K562 (cell line): ENCODE measurements at regions not wholly inside any gene's neighbourhood (a gene's known extent, or its start where the extent isn't known, plus 50 kb on each side); places are given as distances from the start of the nearest gene placed in this dataset.

Source experiments
- ATF7 ChIP-seq: fragments of 450-650 bp; IDR thresholded peaks from 2 replicates; pipeline ENCODE4 v1.7.1; 2014; ENCODE audit warnings: mild to moderate bottlenecking, moderate library complexity
- CEBPB ChIP-seq: fragments of 450-650 bp; IDR thresholded peaks from 2 replicates; pipeline ENCODE4 v1.6.1; 2016; ENCODE audit warnings: missing genetic modification characterization, missing compliant biosample characterization
- ETV5 ChIP-seq: sonication (generic); formaldehyde crosslinking; IDR thresholded peaks from 2 replicates; pipeline ENCODE4 v1.4.0; 2020; ENCODE audit warnings: low read depth, mild to moderate bottlenecking, missing genetic modification reagents
- FIP1L1 ChIP-seq: fragments of 200-400 bp; formaldehyde crosslinking; IDR thresholded peaks from 2 replicates; pipeline ENCODE4 v1.6.1; 2018; ENCODE audit warnings: mild to moderate bottlenecking, low read depth, low read length; ENCODE audit not compliant: poor library complexity, severe bottlenecking
- GTF3C2 ChIP-seq: IDR thresholded peaks from 3 replicates; pipeline ENCODE4 v1.6.1; 2011; ENCODE audit warnings: borderline replicate concordance, mild to moderate bottlenecking, moderate library complexity; ENCODE audit not compliant: insufficient read length; ENCODE audit errors: extremely low read depth
- HLTF ChIP-seq: fragments of 450-650 bp; IDR thresholded peaks from 2 replicates; pipeline ENCODE4 v1.6.1; 2016
- RBM39 ChIP-seq: fragments of 200-400 bp; formaldehyde crosslinking; optimal IDR thresholded peaks from 2 replicates; pipeline ENCODE3; 2018; ENCODE audit warnings: low read depth, low read length
- RFX5 ChIP-seq: IDR thresholded peaks from 2 replicates; pipeline ENCODE4 v1.6.1; 2011; ENCODE audit warnings: low read depth, mild to moderate bottlenecking, improper control_type of control experiment, low read length
- TCF3 ChIP-seq: sonication (generic); formaldehyde crosslinking; IDR thresholded peaks from 2 replicates; pipeline ENCODE4 v1.4.0; 2020; ENCODE audit warnings: mild to moderate bottlenecking, missing genetic modification reagents
- THAP7 ChIP-seq: fragments of 250-450 bp; sonication (Bioruptor Pico); IDR thresholded peaks from 2 replicates; pipeline ENCODE4 v1.5.0; 2021
- ZC3H11A ChIP-seq: IDR thresholded peaks from 2 replicates; pipeline ENCODE4 v1.6.1; 2012; ENCODE audit warnings: low read depth, low read length, improper control_type of control experiment
- ZNF668 ChIP-seq: fragments of 250-450 bp; sonication (Bioruptor Pico); IDR thresholded peaks from 2 replicates; pipeline ENCODE4 v1.8.0; 2022; ENCODE audit warnings: mild to moderate bottlenecking, inconsistent platforms
- ZZZ3 ChIP-seq: fragments of 450-650 bp; IDR thresholded peaks from 2 replicates; pipeline ENCODE4 v1.6.1; 2016; ENCODE audit warnings: antibody characterized with exemption, mild to moderate bottlenecking, moderate library complexity
- TF ChIP-seq, protein P1 (sequence below): fragments of 450-650 bp; IDR thresholded peaks from 2 replicates; pipeline ENCODE4 v1.6.1; 2016; ENCODE audit warnings: low read depth
- TF ChIP-seq, protein P2 (sequence below): fragments of 450-650 bp; IDR thresholded peaks from 2 replicates; pipeline ENCODE4 v1.6.1; 2016; ENCODE audit warnings: antibody characterized with exemption

- TF ChIP-seq, protein P1, sequence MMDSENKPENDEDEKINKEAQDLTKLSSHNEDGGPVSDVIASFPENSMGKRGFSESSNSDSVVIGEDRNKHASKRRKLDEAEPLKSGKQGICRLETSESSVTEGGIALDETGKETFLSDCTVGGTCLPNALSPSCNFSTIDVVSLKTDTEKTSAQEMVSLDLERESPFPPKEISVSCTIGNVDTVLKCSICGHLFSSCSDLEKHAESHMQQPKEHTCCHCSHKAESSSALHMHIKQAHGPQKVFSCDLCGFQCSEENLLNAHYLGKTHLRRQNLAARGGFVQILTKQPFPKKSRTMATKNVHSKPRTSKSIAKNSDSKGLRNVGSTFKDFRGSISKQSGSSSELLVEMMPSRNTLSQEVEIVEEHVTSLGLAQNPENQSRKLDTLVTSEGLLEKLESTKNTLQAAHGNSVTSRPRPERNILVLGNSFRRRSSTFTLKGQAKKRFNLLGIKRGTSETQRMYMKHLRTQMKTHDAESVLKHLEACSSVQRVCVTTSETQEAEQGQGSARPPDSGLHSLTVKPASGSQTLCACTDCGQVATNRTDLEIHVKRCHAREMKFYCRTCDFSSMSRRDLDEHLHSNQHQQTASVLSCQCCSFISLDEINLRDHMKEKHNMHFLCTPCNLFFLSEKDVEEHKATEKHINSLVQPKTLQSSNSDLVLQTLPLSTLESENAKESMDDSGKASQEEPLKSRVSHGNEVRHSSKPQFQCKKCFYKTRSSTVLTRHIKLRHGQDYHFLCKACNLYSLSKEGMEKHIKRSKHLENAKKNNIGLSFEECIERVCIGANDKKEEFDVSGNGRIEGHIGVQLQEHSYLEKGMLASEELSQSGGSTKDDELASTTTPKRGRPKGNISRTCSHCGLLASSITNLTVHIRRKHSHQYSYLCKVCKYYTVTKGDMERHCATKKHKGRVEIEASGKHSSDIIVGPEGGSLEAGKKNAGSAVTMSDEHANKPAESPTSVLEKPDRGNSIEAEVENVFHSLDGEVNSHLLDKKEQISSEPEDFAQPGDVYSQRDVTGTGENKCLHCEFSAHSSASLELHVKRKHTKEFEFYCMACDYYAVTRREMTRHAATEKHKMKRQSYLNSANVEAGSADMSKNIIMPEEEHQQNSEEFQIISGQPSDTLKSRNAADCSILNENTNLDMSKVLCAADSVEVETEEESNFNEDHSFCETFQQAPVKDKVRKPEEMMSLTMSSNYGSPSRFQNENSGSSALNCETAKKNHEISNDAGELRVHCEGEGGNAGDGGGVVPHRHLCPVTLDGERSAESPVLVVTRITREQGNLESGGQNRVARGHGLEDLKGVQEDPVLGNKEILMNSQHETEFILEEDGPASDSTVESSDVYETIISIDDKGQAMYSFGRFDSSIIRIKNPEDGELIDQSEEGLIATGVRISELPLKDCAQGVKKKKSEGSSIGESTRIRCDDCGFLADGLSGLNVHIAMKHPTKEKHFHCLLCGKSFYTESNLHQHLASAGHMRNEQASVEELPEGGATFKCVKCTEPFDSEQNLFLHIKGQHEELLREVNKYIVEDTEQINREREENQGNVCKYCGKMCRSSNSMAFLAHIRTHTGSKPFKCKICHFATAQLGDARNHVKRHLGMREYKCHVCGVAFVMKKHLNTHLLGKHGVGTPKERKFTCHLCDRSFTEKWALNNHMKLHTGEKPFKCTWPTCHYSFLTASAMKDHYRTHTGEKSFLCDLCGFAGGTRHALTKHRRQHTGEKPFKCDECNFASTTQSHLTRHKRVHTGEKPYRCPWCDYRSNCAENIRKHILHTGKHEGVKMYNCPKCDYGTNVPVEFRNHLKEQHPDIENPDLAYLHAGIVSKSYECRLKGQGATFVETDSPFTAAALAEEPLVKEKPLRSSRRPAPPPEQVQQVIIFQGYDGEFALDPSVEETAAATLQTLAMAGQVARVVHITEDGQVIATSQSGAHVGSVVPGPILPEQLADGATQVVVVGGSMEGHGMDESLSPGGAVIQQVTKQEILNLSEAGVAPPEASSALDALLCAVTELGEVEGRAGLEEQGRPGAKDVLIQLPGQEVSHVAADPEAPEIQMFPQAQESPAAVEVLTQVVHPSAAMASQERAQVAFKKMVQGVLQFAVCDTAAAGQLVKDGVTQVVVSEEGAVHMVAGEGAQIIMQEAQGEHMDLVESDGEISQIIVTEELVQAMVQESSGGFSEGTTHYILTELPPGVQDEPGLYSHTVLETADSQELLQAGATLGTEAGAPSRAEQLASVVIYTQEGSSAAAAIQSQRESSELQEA, result no peak
- no peak for TF ChIP-seq CEBPB (tag)
- TF ChIP-seq RBM39, result no peak
- no peak for TF ChIP-seq ZC3H11A
- no peak for TF ChIP-seq ZZZ3
- TF ChIP-seq, protein P2, sequence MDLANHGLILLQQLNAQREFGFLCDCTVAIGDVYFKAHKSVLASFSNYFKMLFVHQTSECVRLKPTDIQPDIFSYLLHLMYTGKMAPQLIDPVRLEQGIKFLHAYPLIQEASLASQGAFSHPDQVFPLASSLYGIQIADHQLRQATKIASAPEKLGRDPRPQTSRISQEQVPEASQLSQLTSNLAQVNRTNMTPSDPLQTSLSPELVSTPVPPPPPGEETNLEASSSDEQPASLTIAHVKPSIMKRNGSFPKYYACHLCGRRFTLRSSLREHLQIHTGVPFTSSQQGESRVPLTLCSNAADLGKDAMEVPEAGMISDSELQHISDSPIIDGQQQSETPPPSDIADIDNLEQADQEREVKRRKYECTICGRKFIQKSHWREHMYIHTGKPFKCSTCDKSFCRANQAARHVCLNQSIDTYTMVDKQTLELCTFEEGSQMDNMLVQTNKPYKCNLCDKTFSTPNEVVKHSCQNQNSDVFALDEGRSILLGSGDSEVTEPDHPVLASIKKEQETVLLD, result peak; percentile 52; the same call in 1 of the 2 replicates
- TF ChIP-seq ETV5 (CRISPR knock-in tag), result peak; percentile 97
- peak; percentile 53 for TF ChIP-seq TCF3
- TF ChIP-seq THAP7 (CRISPR knock-in tag), result no peak
- no peak for TF ChIP-seq ATF7
- TF ChIP-seq RFX5, result no peak
- no peak for TF ChIP-seq ZNF668 (CRISPR knock-in tag)
- no peak for TF ChIP-seq HLTF
- TF ChIP-seq FIP1L1, result no peak
- TF ChIP-seq GTF3C2, result no peak
These were observed 68.1 kb upstream of the CDK6 start (continued) for GRCh38 chr7:92904244-92905131.
